T47D (cell line): ENCODE measurements at regions not wholly inside any gene's neighbourhood (a gene's known extent, or its start where the extent isn't known, plus 50 kb on each side); places are given as distances from the start of the nearest gene placed in this dataset.

Experiments used
- DNase-seq, 2 experiments: peaks; one replicate each; pipeline versions ENCODE4 v3.0.0 to v3.0.0-alpha.2; 2011 to 2012; ENCODE audit warnings: low read depth in 1 of 2, low spot score in 1 of 2
- JUND ChIP-seq: IDR thresholded peaks from 2 replicates; pipeline ENCODE4 v1.6.1; 2012; ENCODE audit warnings: low read depth
- in situ Hi-C: cut with HindIII; loops from 2 replicates; pipeline ENCODE4 v1.10.0; 2016; ENCODE audit warnings: low sequenced_read_pairs, low pct_unique_long_range_greater_than_20kb

DNA sequence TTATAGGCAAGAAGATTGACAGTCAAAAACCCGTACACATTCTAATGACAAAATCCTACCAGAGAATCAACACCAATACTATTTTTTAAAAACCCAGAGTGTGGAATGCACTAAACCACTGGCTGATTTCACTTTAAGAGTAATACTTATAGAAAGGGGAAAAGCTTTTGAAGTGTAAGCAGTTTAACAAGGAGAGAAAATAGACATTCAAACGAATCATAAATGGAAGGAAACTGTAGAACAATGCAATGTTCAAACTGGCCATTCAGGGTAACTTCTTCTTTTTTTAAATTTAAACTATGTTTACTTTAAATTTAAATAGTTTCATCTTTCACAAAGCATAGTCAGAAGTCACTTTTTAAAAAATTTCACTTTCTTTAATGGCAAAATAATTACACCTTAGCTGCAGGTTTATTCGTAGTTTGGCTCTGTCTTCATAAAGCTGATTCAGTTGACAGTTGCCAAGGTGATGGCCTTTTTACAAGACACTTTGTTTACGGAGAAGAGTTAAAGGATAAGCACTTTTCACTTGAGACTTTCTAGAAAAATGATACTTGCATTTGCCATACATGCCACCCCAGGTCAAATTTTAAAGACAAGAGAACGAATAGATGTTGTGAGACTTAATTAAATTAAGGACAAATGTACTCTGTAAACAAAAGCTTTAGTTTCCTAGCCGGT, 82.4 kb upstream of the KLF3 start:
- in situ Hi-C loops = no loop called here
- DNase-seq = no peak
- no peak for TF ChIP-seq JUND

DNA sequence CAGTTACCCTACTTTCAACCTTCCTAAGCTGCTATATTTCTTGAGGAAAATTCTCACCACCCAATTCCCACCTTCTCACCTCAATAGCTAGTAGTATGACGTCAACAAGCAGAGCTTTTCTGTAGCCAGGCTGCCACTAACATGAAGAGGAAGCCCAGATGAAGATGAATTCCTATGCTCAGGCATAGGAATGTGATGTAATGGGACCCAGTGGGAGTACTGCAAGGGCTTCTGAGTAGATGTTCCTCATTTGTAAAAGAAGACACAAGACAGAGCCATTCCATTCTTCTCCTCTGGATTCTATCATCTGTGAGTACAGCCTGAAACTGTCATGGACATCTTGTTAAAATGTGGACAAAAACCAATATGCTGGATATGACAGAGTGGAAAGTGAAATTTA, 81.6 kb upstream of the KLF3 start:
- in situ Hi-C loops = no loop called here
- no peak for TF ChIP-seq JUND
- DNase-seq = no peak

DNA sequence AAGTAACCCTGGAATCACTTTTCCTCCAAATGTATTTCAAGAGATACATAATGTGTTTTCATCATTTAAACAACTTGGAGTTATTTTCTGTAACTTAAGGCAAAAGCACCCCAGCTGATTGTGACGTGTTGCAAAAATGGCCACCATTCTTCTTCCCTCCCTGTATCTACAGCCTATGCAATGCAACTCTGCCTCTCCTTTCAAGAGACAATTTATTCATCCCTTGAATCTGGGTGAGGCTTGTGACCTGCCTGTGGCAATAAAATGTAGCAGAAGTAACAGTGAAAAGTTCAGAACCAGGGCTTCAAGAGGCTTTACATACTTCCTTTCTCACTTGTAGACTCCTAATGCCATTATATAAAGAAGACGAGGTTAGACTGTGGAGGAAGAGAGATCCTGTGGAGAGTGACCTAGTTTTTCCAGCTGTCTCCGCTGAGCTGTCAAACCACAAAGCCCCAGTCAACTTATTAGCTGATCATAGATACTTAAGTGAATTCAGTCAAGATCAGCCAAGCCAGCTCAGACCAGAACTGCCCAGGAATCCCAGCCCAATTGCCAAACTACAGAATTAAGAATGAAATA, 81.0 kb upstream of the KLF3 start:
- peak in 1 of 2 experiments; percentile 57 for DNase-seq
- in situ Hi-C loops = no loop called here
- TF ChIP-seq JUND = no peak

DNA sequence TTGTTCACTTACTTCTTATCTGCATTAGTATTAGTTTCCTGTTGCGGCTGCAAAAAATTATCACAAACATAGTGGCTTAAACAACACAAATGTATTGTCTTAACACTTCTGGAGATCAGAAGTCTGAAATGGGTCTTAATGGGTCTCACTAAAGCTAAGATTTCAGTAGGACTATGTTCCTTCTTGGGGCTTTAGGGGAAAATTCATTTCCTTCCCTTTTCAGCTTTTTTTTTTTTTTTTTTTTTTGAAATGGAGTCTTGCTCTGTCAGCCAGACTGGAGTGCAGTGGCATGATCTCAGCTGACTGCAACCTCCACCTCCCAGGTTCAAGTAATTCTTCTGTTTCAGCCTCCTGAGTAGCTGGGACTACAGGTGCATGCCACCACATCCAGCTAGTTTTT, 78.1 kb upstream of the KLF3 start:
- no peak for TF ChIP-seq JUND
- in situ Hi-C loops = no loop called here
- DNase-seq = no peak

DNA sequence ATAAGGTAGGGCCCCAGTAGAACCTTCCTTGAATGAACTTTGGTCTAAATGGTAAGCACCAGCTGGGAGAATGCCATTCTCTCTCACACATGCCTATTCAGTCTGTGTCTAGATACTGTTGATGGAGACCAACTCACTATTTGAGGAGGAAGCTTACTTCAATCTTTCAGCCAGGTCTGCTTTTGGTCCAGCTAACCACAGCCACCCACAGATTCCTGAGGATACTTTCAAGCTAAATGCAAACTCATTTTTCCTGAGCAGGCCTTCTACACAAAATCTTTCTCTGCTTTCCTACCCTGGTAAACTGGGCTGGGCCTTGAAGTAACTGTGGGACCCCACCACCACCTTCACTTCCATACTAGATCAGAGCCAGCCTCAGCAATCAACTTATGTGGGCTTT, 76.9 kb upstream of the KLF3 start:
- no peak for DNase-seq
- TF ChIP-seq JUND = no peak
- in situ Hi-C loops = no loop called here

DNA sequence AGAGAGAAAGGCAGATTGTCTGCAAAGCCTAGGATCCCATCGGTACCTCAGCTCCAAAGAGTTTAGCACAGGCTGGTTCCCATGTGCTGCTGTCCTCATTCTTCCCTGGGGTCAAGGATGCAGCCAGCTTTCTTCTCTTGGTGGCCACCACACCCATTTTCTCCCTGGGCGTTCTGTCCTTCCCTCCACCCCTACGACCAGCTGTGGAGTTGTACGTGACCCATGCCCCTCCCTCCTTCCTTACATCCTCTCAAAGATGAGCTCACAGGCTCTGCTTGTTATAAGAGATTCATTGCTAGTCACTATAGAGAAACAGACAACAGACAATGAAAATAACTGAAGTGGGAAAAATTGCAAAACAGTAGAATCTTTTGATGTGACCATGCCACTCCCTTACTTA, 74.0 kb upstream of the KLF3 start:
- in situ Hi-C loops = no loop called here
- TF ChIP-seq JUND = no peak

DNA sequence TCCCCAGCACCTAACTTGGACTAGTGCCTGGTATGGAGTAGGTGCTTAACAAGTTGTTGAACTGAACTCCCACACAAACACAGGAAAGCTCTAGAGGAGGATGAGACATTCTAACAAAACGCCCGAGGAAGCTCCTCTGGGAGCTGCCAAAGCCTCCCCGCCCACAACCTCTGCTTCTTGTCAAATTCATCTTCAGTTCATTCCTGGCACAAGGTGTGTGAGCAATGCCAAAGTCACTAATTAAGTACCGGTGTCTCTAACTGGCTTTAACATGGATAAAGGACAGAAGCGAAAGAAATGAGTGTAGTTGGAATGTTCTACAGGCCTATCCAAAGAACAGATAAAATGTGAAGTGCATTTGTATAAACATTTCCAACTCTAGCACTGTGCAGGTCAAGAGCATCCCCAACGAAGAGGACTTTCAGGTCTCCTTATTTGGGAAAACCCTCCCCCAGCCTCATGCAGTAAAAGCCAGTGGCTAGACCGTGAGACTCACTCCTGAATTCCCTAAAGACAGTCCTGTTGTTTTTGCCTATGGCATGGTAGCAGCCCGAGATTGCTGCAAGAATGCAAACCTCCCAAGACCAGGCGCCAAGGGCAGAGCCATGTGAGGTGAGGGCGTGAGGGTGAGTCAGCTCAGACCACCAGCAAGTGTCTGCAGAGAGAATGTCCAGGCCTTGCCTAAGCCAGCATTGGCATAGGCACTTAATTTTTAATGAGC, 72.2 kb upstream of the KLF3 start:
- DNase-seq = peak in 1 of 2 experiments; percentile 76
- no peak for TF ChIP-seq JUND
- in situ Hi-C loops = no loop called here

More for the DNA sequence above, 74.0 kb upstream of the KLF3 start:
- DNase-seq = no peak

DNA sequence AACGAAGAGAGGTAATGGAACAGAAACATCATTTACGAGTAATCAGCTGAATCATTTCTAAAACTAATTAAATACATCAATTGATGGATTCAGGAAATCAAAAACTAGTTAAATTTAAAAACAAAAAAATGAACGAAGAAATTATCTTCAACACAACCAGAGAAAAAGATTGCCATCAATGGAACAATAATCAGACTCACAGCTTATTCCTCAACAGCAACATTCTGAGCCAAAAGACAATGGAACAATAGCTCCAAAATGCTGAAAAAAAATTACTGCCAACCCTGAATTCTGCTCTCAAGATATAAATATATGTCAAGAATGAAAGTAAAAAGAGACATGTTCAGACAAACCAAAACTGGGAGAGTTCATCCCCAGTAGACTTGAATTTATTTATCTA, 65.5 kb upstream of the KLF3 start:
- TF ChIP-seq JUND = no peak
- DNase-seq = no peak
- in situ Hi-C loops = no loop called here

DNA sequence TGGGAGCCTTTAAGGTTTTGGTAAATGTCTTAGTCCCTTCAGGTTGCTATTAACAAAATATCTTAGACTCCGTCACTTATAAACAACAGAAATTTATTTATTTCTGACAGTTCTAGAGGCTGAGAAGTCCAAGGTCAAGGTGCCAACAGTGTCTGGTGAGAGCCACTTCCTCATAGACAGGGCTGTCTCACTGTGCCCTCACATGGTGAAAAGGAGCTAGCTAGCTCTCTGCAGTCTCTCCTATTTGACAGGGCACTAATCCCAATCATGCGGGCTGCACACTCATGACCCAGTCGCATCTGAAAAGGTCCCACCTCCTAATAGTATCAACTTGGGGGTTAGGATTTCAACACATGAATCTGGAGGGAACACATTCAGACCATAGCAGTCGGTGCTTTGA, 63.4 kb upstream of the KLF3 start:
- peak in 1 of 2 experiments; percentile 69 for DNase-seq
- no peak for TF ChIP-seq JUND
- in situ Hi-C loops = no loop called here

DNA sequence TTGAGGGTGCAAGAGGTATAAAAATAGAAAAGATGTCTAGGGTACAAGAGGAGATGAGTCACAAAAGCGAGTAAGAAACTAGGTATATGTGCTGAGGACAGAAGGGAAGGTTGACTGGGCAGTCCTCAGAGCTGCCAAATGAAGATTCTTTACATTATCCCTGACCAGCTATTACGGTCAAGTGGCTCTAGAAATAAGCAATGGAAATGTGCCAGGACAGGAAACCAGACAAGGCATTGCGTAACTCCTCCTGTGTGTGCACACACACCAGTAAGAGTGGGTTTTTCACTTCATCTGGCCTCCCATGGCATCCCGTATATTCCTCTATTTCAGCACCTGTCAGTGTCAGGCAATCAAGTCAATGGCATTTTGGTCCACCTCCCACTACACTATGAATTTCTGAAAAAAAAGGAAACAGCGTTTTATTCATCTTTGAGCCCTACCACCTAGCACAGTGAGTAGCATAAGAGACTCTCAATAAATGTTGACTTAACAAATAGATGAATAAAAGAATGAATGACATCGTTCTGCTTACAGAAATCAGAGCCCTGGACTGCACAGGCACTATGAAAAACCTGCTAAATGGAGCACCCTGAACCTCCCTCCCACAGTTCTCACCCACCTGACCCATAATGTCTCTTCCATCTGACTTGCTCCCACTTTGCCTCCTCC, 62.6 kb upstream of the KLF3 start:
- TF ChIP-seq JUND = no peak
- peak in 1 of 2 experiments; percentile 73 for DNase-seq
- in situ Hi-C loops = no loop called here

DNA sequence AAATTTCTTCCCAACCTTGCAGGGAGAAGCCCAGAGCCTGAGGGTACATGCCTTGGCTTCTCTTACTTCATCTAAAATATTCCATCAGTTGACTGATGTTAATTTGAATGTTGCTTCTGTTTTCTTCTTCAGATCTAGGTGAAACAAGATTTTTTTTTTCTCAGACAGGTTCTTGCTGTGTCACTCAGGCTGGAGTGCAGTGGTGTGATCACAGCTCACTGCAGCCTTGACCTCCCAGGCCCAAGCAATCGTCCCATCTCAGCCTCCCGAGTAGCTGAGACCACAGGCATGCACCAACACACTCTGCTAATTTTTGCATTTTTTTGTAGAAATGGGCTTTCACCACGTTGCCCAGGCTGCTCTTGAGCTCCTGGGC, 62.1 kb upstream of the KLF3 start:
- in situ Hi-C loops = no loop called here
- DNase-seq = no peak
- no peak for TF ChIP-seq JUND

DNA sequence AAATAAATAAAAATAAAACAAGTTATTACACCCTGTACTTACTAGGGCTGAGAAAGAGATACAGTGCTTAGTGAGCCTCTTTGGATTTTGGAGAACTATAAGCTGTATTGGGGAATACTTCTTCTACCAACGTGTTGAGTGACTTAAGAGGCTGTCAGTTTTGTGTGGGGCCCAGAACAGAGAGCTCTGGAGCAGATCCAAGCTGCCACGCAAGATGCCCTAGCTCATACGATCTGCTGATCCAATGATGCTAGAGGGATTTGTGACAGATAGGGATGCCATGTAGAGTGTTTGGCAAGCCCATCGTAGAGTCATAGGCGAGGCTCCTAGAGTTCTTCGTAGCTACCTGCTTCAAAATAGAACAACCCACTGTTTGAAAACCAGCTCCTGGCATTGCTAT, 60.3 kb upstream of the KLF3 start:
- DNase-seq = no peak
- TF ChIP-seq JUND = no peak
- in situ Hi-C loops = no loop called here
